ENCODE measurements at regions not wholly inside any gene's neighbourhood (a gene's known extent, or its start where the extent isn't known, plus 50 kb on each side); places are given as distances from the start of the nearest gene placed in this dataset.

DNA sequence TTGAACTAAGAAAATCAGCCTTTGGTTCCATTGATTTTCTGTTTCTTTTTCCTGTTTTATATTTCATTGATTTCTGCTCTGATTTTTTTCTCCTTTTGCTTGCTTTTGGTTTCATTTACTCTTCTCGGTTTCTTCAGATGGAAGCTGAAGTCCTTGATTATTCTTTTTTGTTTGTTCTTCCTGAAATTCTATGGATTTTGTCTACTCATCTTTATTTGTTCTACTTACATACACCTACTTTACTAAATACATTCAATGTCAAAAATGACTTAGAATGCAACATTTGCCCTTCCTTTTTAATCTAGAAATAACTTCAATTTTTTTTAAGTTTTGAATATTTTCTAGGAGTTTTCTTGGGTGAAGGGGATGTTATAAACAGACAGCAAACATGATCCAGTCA, 612.5 kb downstream of the METTL4 start:
- TF ChIP-seq, protein P1, sequence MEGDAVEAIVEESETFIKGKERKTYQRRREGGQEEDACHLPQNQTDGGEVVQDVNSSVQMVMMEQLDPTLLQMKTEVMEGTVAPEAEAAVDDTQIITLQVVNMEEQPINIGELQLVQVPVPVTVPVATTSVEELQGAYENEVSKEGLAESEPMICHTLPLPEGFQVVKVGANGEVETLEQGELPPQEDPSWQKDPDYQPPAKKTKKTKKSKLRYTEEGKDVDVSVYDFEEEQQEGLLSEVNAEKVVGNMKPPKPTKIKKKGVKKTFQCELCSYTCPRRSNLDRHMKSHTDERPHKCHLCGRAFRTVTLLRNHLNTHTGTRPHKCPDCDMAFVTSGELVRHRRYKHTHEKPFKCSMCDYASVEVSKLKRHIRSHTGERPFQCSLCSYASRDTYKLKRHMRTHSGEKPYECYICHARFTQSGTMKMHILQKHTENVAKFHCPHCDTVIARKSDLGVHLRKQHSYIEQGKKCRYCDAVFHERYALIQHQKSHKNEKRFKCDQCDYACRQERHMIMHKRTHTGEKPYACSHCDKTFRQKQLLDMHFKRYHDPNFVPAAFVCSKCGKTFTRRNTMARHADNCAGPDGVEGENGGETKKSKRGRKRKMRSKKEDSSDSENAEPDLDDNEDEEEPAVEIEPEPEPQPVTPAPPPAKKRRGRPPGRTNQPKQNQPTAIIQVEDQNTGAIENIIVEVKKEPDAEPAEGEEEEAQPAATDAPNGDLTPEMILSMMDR (IDR thresholded peaks at IDR 0.05; ENCODE audit: borderline replicate concordance, control extremely low read depth, extremely low read depth, insufficient read depth, missing control alignments) = no peak
- in situ Hi-C loops (cut with MboI; ENCODE audit: low sequenced_read_pairs, unreplicated experiment) = no loop called here

DNA sequence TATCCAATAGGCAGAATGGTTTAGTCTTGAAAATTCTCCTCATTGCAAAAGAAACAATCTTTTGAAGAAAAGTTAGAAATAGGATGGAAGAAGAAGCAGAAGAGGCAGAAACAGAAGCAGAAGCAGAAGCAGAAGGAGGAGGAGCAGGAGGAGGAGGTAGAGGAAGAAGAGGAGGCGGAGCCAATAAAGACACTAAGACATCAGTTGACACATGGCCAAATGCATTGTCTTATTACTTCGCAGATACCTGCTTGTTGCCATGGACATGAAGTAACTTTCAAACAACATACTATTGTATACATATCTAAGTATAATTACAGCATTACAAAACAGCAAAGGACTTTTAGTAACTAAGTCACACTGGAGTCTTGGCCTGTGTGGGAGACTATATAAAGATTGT, 606.3 kb downstream of the METTL4 start:
- in situ Hi-C loops (cut with MboI; ENCODE audit: low sequenced_read_pairs, unreplicated experiment) = no loop called here
- DNase-seq (ENCODE audit: low spot score) = no peak
- TF ChIP-seq, protein P1 (IDR thresholded peaks at IDR 0.05; ENCODE audit: borderline replicate concordance, control extremely low read depth, extremely low read depth, insufficient read depth, missing control alignments) = no peak

More for the DNA sequence above, 612.5 kb downstream of the METTL4 start:
- no peak for DNase-seq (ENCODE audit: low spot score)

DNA sequence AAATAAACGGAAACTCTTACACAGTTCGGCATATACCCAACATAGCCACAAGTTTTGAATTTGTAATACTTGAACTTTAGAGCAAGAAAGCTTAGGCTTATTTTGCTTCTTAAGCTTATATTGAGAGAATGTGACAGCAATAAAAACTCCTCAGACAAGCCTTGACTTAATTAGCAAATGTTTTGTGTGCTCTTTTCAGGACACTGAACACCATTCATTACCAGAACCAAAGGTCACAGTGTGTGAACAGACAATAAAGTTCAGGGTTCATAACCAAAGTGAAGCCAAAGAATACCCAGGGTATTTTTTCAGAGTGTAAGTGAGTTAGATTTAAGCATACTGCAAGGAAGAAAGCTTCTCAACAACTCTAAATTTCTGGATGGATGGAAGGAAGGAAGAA, 605.8 kb downstream of the METTL4 start:
- DNase-seq (ENCODE audit: low spot score) = no peak
- TF ChIP-seq, protein P1 (IDR thresholded peaks at IDR 0.05; ENCODE audit: borderline replicate concordance, control extremely low read depth, extremely low read depth, insufficient read depth, missing control alignments) = no peak
- in situ Hi-C loops (cut with MboI; ENCODE audit: low sequenced_read_pairs, unreplicated experiment) = no loop called here

DNA sequence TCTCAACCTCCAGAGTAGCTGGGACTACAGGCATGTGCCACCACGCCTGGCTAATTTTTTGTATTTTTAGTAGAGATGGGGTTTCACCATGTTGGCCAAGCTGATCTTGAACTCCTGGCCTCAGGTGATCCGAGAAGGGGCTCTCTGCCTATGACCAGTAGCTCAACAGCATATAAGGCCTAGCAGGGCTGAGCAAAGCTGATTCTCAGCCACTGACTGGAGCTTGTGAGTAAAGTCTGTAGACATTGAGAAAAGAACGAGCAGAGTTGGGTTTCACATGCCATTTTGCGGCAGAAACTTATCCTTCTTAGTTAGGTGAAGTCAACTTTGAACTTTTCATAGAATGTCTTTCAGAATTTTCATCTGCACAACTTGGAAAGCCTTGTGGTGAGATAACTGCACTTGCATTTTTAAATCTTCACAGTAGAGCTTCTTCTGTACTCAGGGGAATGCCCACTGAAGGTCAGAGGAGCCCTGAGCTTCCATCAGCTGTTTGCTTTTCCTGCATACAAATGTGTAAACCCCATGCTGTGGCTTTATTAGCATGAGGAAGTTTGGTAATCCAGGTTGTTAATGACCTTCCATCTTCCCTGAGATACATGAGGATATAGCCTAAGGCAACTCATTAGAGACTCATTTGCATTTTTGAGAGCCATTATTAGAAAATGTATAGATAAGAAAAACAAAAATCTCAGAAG, 602.4 kb downstream of the METTL4 start:
- TF ChIP-seq, protein P1 (IDR thresholded peaks at IDR 0.05; ENCODE audit: borderline replicate concordance, control extremely low read depth, extremely low read depth, insufficient read depth, missing control alignments) = no peak
- DNase-seq (ENCODE audit: low spot score) = no peak
- in situ Hi-C loops (cut with MboI; ENCODE audit: low sequenced_read_pairs, unreplicated experiment) = no loop called here

DNA sequence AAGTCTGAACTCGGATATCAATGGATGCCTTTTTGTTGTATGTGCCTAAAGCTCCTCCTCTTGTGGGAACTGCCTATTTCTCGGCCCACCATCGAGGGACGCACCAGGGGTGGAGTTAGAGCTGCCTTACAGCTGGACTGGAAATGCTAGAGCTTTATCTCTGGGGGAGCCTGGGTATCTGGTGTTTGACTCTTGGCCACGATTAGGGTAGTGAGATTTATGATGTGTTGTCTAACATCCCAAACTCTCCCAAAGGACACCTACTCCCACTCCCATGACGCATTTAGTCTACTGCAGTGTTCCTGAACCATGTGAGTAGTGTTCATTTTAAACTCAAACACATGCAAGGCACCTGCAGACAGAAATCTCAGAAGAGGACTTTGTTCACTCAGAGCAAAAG, 594.8 kb downstream of the METTL4 start:
- TF ChIP-seq, protein P1 (IDR thresholded peaks at IDR 0.05; ENCODE audit: borderline replicate concordance, control extremely low read depth, extremely low read depth, insufficient read depth, missing control alignments) = no peak
- in situ Hi-C loops (cut with MboI; ENCODE audit: low sequenced_read_pairs, unreplicated experiment) = no loop called here
- DNase-seq (ENCODE audit: low spot score) = no peak

DNA sequence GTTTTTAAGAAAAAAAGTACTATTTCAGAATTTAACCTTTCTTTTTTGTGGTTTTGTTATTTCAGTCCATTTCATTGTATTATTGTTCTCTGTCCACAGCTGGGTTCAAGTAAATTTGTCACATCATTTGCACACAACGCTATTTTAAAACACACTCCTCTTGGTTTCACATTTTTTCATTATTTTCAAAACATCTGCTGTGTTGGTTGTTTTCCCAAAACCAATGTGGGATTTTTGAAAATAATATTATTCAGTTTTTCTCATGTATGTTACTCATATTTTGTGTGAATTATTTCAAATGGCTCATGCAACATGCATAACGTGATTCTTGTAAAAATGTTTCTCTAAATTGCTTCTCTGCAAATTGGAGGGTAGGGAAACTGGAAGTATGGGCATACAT, 589.2 kb downstream of the METTL4 start:
- TF ChIP-seq, protein P1 (IDR thresholded peaks at IDR 0.05; ENCODE audit: borderline replicate concordance, control extremely low read depth, extremely low read depth, insufficient read depth, missing control alignments) = no peak
- no peak for DNase-seq (ENCODE audit: low spot score)
- in situ Hi-C loops (cut with MboI; ENCODE audit: low sequenced_read_pairs, unreplicated experiment) = no loop called here
